HEK293 (cell line): ENCODE measurements at regions not wholly inside any gene's neighbourhood (a gene's known extent, or its start where the extent isn't known, plus 50 kb on each side); places are given as distances from the start of the nearest gene placed in this dataset.

Experiments used
- CTCF ChIA-PET: fragments of 350-600 bp; formaldehyde crosslinking; extraction: SDS; loops from one replicate; lab custom pipeline; 2021; ENCODE audit warnings: antibody characterized with exemption; lab: Yijun Ruan, JAX
- POLR2A ChIA-PET: fragments of 300-600 bp; formaldehyde crosslinking; extraction: SDS; loops from one replicate; lab custom pipeline; 2020; ENCODE audit warnings: antibody characterized with exemption, inconsistent platforms; lab: Yijun Ruan, JAX
- H3K27ac ChIP-seq: fragments of 200-500 bp; sonication (Bioruptor generic); 2 replicates; pipeline ENCODE4 v1.5.1; 2014; ENCODE audit warnings: low read depth, low read length, control low read depth, inconsistent platforms; ENCODE audit errors: extremely low read depth
- H3K36me3 ChIP-seq, 2 experiments: fragments of 200-500 bp in 1 of 2; sonication (Bioruptor generic) in 1 of 2; 1 replicate in 1 of 2; 2 replicates in 1 of 2; pipeline ENCODE4 v1.5.1; 2014 to 2017; ENCODE audit warnings: inconsistent platforms in 2 of 2, low read length in 2 of 2; ENCODE audit not compliant: control insufficient read depth in 2 of 2, insufficient read depth in 1 of 2
- H3K4me1 ChIP-seq: fragments of 200-500 bp; sonication (Bioruptor generic); 2 replicates; pipeline ENCODE4 v1.5.1; 2014; ENCODE audit warnings: mild to moderate bottlenecking, low read length, inconsistent platforms; ENCODE audit not compliant: control insufficient read depth, insufficient read depth
- H3K4me3 ChIP-seq: 2 replicates; pipeline ENCODE4 v1.5.1; 2011; ENCODE audit warnings: low read depth, mild to moderate bottlenecking, control low read depth, low read length, moderate library complexity
- H3K9me3 ChIP-seq: fragments of 200-500 bp; sonication (Bioruptor generic); 2 replicates; pipeline ENCODE4 v1.5.1; 2014; ENCODE audit warnings: low read depth, low read length, inconsistent platforms; ENCODE audit not compliant: control insufficient read depth, insufficient read depth
- KLF7 ChIP-seq: fragments of 450-650 bp; formaldehyde crosslinking; IDR thresholded peaks from 2 replicates; pipeline ENCODE4 v1.5.1; 2016; ENCODE audit warnings: missing biosample characterization, missing genetic modification characterization, borderline replicate concordance
- SALL2 ChIP-seq: fragments of 450-650 bp; formaldehyde crosslinking; IDR thresholded peaks from 2 replicates; pipeline ENCODE4 v1.5.0; 2017; ENCODE audit warnings: missing biosample characterization, mild to moderate bottlenecking, missing genetic modification characterization, borderline replicate concordance
- TRIM28 ChIP-seq: IDR thresholded peaks from 2 replicates; pipeline ENCODE4 v1.6.1; 2011; ENCODE audit warnings: low read length, control low read depth, borderline replicate concordance
- YY2 ChIP-seq: fragments of 450-650 bp; formaldehyde crosslinking; IDR thresholded peaks from 2 replicates; pipeline ENCODE4 v1.5.1; 2016; ENCODE audit warnings: missing biosample characterization, missing genetic modification characterization
- ZNF121 ChIP-seq: fragments of 450-650 bp; formaldehyde crosslinking; IDR thresholded peaks from 2 replicates; pipeline ENCODE4 v1.5.1; 2016; ENCODE audit warnings: missing biosample characterization, missing genetic modification characterization
- ZNF174 ChIP-seq: fragments of 450-650 bp; formaldehyde crosslinking; IDR thresholded peaks from 2 replicates; pipeline ENCODE4 v1.5.0; 2017; ENCODE audit warnings: missing biosample characterization, mild to moderate bottlenecking, missing genetic modification characterization
- ZNF175 ChIP-seq: fragments of 450-650 bp; formaldehyde crosslinking; IDR thresholded peaks from 2 replicates; pipeline ENCODE4 v1.5.1; 2016; ENCODE audit warnings: missing biosample characterization, missing genetic modification characterization
- ZNF211 ChIP-seq: fragments of 450-650 bp; formaldehyde crosslinking; IDR thresholded peaks from 2 replicates; pipeline ENCODE4 v1.5.1; 2016; ENCODE audit warnings: low read depth, missing biosample characterization, missing genetic modification characterization
- ZNF335 ChIP-seq: fragments of 450-650 bp; formaldehyde crosslinking; conservative IDR thresholded peaks from 2 replicates; pipeline ENCODE4 v1.5.1; 2016; ENCODE audit warnings: missing biosample characterization, missing genetic modification characterization
- ZNF362 ChIP-seq: fragments of 450-650 bp; formaldehyde crosslinking; IDR thresholded peaks from 2 replicates; pipeline ENCODE4 v1.5.1; 2016; ENCODE audit warnings: missing biosample characterization, missing genetic modification characterization
- ZNF366 ChIP-seq: fragments of 450-650 bp; formaldehyde crosslinking; conservative IDR thresholded peaks from 2 replicates; pipeline ENCODE4 v1.5.1; 2016; ENCODE audit warnings: missing biosample characterization, missing genetic modification characterization
- ZNF404 ChIP-seq: fragments of 450-650 bp; formaldehyde crosslinking; IDR thresholded peaks from 2 replicates; pipeline ENCODE4 v1.5.1; 2017; ENCODE audit warnings: missing biosample characterization, missing genetic modification characterization
- ZNF530 ChIP-seq: fragments of 450-650 bp; formaldehyde crosslinking; IDR thresholded peaks from 2 replicates; pipeline ENCODE4 v1.5.1; 2016; ENCODE audit warnings: low read depth, missing biosample characterization, missing genetic modification characterization
- ZNF585B ChIP-seq: fragments of 450-650 bp; formaldehyde crosslinking; IDR thresholded peaks from 2 replicates; pipeline ENCODE4 v1.5.1; 2016; ENCODE audit warnings: missing biosample characterization, missing genetic modification characterization
- ZNF664 ChIP-seq: fragments of 450-650 bp; formaldehyde crosslinking; IDR thresholded peaks from 2 replicates; pipeline ENCODE4 v1.5.1; 2016; ENCODE audit warnings: missing biosample characterization, missing genetic modification characterization
- ZNF768 ChIP-seq: fragments of 450-650 bp; formaldehyde crosslinking; IDR thresholded peaks from 2 replicates; pipeline ENCODE4 v1.5.1; 2018; ENCODE audit warnings: missing biosample characterization, mild to moderate bottlenecking, missing genetic modification characterization
- ZNF791 ChIP-seq: fragments of 450-650 bp; formaldehyde crosslinking; IDR thresholded peaks from 2 replicates; pipeline ENCODE4 v1.5.1; 2016; ENCODE audit warnings: missing biosample characterization, missing genetic modification characterization
- ZNF837 ChIP-seq: fragments of 450-650 bp; formaldehyde crosslinking; IDR thresholded peaks from 2 replicates; pipeline ENCODE4 v1.5.1; 2016; ENCODE audit warnings: missing biosample characterization, missing genetic modification characterization
- TF ChIP-seq, protein P1 (sequence below): fragments of 450-650 bp; formaldehyde crosslinking; IDR thresholded peaks from 2 replicates; pipeline ENCODE4 v1.5.1; 2017; ENCODE audit warnings: missing biosample characterization, missing genetic modification characterization

- no peak overlapping the region for H3K27ac ChIP-seq
- no peak overlapping the region for H3K4me3 ChIP-seq
- no peaks in the 10 kb centered on the region for H3K9me3 ChIP-seq
- TF ChIP-seq ZNF530 (tag by site-specific recombination) (no peak), TRIM28 (no peak), ZNF211 (tag by site-specific recombination) (no peak), ZNF335 (tag by site-specific recombination) (no peak), ZNF121 (tag by site-specific recombination) (no peak), KLF7 (tag by site-specific recombination) (no peak), ZNF664 (tag by site-specific recombination) (no peak), ZNF175 (tag by site-specific recombination) (no peak)
- no peaks in the 10 kb centered on the region for H3K36me3 ChIP-seq
- ChIA-PET POLR2A (no interaction called here), CTCF (no interaction called here)
- H3K4me1 ChIP-seq: no peaks in the 10 kb centered on the region
Measured at GRCh38 chr3:34365771-34366170, 567.3 kb downstream of the PDCD6IP start.

- CTCF ChIA-PET: interaction anchor here (0.5 kb wide), 1 partner anchor 683 kb away, joined by 6 read pairs; no protein-coding TSS in a partner anchor
- H3K9me3 ChIP-seq: no peaks in the 10 kb centered on the region
Measured at GRCh38 chr3:34367521-34367920, 569.1 kb downstream of the PDCD6IP start.

GRCh38 chr3:34374521-34374920 is 576.1 kb downstream of the PDCD6IP start:
- Histone ChIP-seq H3K36me3 (no peaks in the 10 kb centered on the region), H3K4me3 (no peak overlapping the region), H3K4me1 (no peaks in the 10 kb centered on the region), H3K9me3 (no peaks in the 10 kb centered on the region), H3K27ac (no peak overlapping the region)
- TF ChIP-seq ZNF791 (tag by site-specific recombination) (no peak), ZNF837 (no peak), ZNF362 (tag by site-specific recombination) (no peak), ZNF404 (tag by site-specific recombination) (no peak), ZNF768 (no peak), ZNF585B (no peak), SALL2 (tag by site-specific recombination) (no peak), YY2 (tag by site-specific recombination) (no peak), ZNF366 (tag by site-specific recombination) (no peak), ZNF211 (tag by site-specific recombination) (no peak)
- POLR2A ChIA-PET: no interaction called here
- CTCF ChIA-PET: no interaction called here

More at GRCh38 chr3:34367521-34367920, 569.1 kb downstream of the PDCD6IP start:
- Histone ChIP-seq H3K27ac (no peak overlapping the region), H3K36me3 (no peaks in the 10 kb centered on the region), H3K4me1 (no peaks in the 10 kb centered on the region), H3K4me3 (no peak overlapping the region)
- POLR2A ChIA-PET: no interaction called here
- TF ChIP-seq, protein P1, sequence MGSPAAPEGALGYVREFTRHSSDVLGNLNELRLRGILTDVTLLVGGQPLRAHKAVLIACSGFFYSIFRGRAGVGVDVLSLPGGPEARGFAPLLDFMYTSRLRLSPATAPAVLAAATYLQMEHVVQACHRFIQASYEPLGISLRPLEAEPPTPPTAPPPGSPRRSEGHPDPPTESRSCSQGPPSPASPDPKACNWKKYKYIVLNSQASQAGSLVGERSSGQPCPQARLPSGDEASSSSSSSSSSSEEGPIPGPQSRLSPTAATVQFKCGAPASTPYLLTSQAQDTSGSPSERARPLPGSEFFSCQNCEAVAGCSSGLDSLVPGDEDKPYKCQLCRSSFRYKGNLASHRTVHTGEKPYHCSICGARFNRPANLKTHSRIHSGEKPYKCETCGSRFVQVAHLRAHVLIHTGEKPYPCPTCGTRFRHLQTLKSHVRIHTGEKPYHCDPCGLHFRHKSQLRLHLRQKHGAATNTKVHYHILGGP (tag by site-specific recombination): no peak

GRCh38 chr3:34376691-34377090 is 578.3 kb downstream of the PDCD6IP start:
- ChIA-PET CTCF (no interaction called here), POLR2A (no interaction called here)
- H3K9me3 ChIP-seq: no peaks in the 10 kb centered on the region
- no peak overlapping the region for H3K4me3 ChIP-seq
- H3K27ac ChIP-seq: no peak overlapping the region
- H3K36me3 ChIP-seq: no peaks in the 10 kb centered on the region
- no peaks in the 10 kb centered on the region for H3K4me1 ChIP-seq
- TF ChIP-seq ZNF174: no peak
